ENCODE measurements at regions not wholly inside any gene's neighbourhood (a gene's known extent, or its start where the extent isn't known, plus 50 kb on each side); places are given as distances from the start of the nearest gene placed in this dataset.
A peak's percentile ranks its signal among the peaks of the same experiment; 100 is the strongest.

DNA sequence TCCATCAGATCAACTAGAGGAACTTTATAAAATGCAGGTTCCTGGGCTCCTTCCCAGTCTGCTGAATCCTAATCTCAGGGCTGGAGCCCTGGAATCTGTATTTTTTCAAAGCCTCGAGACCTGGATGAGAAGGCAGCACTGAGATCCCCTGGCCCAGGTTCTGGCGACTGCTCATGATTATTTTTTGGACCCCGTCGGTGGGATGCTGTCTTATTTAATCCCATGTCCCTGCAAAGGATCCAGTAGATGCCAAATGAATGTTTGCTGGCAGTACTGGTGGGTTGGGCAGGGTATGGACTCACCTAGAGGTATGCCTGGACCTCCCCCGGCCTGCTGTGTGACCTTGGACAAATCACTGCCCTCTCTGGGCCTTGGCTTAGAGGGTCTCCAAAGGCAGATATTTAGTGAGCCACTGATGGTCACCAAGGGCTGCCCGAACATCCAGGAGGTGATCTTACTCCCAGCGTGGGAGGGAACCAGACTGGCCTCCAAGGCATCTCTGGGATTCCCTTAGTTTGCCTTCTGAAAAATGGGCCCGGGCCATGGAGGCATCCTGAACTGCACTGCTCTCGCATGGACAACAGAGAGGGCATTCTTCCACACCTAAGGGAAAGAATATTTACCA, 91.6 kb upstream of the RUNX3 start:
- Histone ChIP-seq H3K9me3 (ENCODE audit: control insufficient read depth, insufficient read depth, low read length) (no peaks in the 10 kb centered on the region), H3K27ac (ENCODE audit: low read depth, low read length) (peak overlapping the region; percentile 99), H3K36me3 (ENCODE audit: control insufficient read depth, low read length) (no peaks in the 10 kb centered on the region), H3K79me2 (ENCODE audit: control insufficient read depth, low read length) (no peaks in the 10 kb centered on the region), H3K9me2 (replicated peaks; ENCODE audit: control insufficient read depth, low read length) (no peaks in the 10 kb centered on the region), H3K4me1 (ENCODE audit: control insufficient read depth, low read length) (peaks cover 92% of the 10 kb centered on the region), H3K27me3 (ENCODE audit: control insufficient read depth, low read length) (no peaks in the 10 kb centered on the region), H3K4me2 (ENCODE audit: low read length) (peak overlapping the region; percentile 96), H4K20me1 (ENCODE audit: control insufficient read depth, insufficient read depth, low read depth, low read length) (no peaks in the 10 kb centered on the region), H3K4me3 (ENCODE audit: low read length) (peak overlapping the region; percentile 72), H3F3A (ENCODE audit: control insufficient read depth, insufficient read depth) (peaks cover 25% of the 10 kb centered on the region)
- no peak for TF ChIP-seq EZH2phosphoT487 (IDR thresholded peaks at IDR 0.05; ENCODE audit: borderline replicate concordance, low read length)
- TF ChIP-seq, protein P1, sequence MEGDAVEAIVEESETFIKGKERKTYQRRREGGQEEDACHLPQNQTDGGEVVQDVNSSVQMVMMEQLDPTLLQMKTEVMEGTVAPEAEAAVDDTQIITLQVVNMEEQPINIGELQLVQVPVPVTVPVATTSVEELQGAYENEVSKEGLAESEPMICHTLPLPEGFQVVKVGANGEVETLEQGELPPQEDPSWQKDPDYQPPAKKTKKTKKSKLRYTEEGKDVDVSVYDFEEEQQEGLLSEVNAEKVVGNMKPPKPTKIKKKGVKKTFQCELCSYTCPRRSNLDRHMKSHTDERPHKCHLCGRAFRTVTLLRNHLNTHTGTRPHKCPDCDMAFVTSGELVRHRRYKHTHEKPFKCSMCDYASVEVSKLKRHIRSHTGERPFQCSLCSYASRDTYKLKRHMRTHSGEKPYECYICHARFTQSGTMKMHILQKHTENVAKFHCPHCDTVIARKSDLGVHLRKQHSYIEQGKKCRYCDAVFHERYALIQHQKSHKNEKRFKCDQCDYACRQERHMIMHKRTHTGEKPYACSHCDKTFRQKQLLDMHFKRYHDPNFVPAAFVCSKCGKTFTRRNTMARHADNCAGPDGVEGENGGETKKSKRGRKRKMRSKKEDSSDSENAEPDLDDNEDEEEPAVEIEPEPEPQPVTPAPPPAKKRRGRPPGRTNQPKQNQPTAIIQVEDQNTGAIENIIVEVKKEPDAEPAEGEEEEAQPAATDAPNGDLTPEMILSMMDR (IDR thresholded peaks at IDR 0.05; ENCODE audit: low read depth, low read length, poor library complexity, severe bottlenecking) = no peak

DNA sequence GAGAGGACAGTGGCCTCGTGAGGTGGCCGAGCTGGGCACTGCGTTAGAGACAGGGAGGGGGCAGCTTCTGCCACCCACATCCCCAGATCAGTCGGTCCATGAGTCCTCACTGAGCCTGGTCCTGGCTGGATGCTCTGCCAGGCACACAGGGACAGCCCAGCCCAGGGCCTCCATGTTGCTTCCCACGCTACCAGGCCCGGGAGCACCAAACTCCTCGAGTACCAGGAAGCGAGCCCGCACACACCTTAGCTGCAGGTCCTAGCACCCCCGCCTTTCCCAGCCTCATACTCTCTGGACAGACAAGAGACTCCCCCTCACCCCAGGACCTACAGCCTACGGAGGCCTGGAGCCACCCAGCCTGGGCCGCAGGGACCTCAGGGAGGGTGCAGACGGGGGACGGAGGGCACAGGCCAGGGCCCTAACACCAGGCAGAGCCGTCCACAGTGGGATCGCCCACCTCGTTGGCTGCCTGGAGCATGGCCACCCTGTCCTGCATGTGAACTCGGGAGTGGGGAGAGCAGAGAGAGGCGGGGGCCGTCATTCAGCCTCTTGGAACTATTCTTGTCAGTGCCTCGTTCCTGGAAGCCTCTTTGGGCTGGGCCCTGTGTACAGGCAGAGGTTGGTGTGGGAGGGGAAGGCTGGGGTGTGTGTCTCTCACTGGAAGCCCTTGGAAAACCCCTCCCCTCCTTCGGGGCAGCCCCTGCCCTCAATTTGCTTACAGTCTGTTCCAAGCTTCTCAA, 90.9 kb upstream of the RUNX3 start:
- no peaks in the 10 kb centered on the region for H3K79me2 ChIP-seq (ENCODE audit: control insufficient read depth, low read length)
- peak overlapping the region; percentile 99 for H3K27ac ChIP-seq (ENCODE audit: low read depth, low read length)
- H3K4me1 ChIP-seq (ENCODE audit: control insufficient read depth, low read length) = peaks cover 86% of the 10 kb centered on the region

DNA sequence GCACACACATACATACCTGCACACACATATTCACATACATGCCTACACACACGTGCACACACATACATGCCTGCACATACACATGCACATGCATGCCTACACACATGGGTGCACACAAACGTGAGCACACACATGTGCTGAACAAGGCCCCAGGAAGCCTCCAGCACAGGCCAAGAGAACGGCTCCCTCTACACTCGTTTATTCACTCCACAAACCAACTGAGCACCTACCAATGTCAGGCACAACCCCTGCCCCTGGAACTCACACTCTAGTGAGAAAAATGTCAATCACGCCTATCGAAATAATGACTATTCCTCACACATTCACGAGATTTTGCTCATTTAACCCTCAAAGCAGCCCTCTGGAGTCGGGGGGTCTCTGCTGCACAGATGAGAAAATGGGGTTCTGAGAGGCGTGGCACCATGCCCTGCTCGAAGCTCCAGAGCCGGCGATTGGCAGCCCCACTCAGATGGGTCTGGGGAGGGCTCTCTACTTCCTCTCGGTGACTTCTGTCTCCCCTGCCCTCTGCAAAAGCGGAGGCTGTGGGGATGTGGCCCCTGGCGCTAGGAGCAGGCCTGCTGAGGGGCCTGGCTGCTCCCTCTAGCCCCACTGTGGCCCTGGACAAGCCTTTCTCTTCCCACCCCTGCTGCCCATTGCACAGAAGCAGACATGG, 90.2 kb upstream of the RUNX3 start:
- peaks cover 79% of the 10 kb centered on the region for H3K4me1 ChIP-seq (ENCODE audit: control insufficient read depth, low read length)

More for the DNA sequence above, 90.9 kb upstream of the RUNX3 start:
- no peak for TF ChIP-seq EZH2phosphoT487 (IDR thresholded peaks at IDR 0.05; ENCODE audit: borderline replicate concordance, low read length)
- TF ChIP-seq, protein P1 (IDR thresholded peaks at IDR 0.05; ENCODE audit: low read depth, low read length, poor library complexity, severe bottlenecking) = no peak
- Histone ChIP-seq H3F3A (ENCODE audit: control insufficient read depth, insufficient read depth) (peaks cover 25% of the 10 kb centered on the region), H3K36me3 (ENCODE audit: control insufficient read depth, low read length) (no peaks in the 10 kb centered on the region), H3K27me3 (ENCODE audit: control insufficient read depth, low read length) (no peaks in the 10 kb centered on the region), H4K20me1 (ENCODE audit: control insufficient read depth, insufficient read depth, low read depth, low read length) (no peaks in the 10 kb centered on the region), H3K4me3 (ENCODE audit: low read length) (peak overlapping the region; percentile 72), H3K4me2 (ENCODE audit: low read length) (peak overlapping the region; percentile 96), H3K9me3 (ENCODE audit: control insufficient read depth, insufficient read depth, low read length) (no peaks in the 10 kb centered on the region), H3K9me2 (replicated peaks; ENCODE audit: control insufficient read depth, low read length) (no peaks in the 10 kb centered on the region)

More for the DNA sequence above, 90.2 kb upstream of the RUNX3 start:
- Histone ChIP-seq H3K27me3 (ENCODE audit: control insufficient read depth, low read length) (no peaks in the 10 kb centered on the region), H3K79me2 (ENCODE audit: control insufficient read depth, low read length) (no peaks in the 10 kb centered on the region), H3K9me3 (ENCODE audit: control insufficient read depth, insufficient read depth, low read length) (no peaks in the 10 kb centered on the region), H3K27ac (ENCODE audit: low read depth, low read length) (peak overlapping the region; percentile 99), H4K20me1 (ENCODE audit: control insufficient read depth, insufficient read depth, low read depth, low read length) (no peaks in the 10 kb centered on the region), H3F3A (ENCODE audit: control insufficient read depth, insufficient read depth) (peaks cover 25% of the 10 kb centered on the region), H3K9me2 (replicated peaks; ENCODE audit: control insufficient read depth, low read length) (no peaks in the 10 kb centered on the region), H3K4me2 (ENCODE audit: low read length) (peak overlapping the region; percentile 96), H3K36me3 (ENCODE audit: control insufficient read depth, low read length) (no peaks in the 10 kb centered on the region), H3K4me3 (ENCODE audit: low read length) (peak overlapping the region; percentile 58)
- TF ChIP-seq EZH2phosphoT487 (IDR thresholded peaks at IDR 0.05; ENCODE audit: borderline replicate concordance, low read length) = no peak
- TF ChIP-seq, protein P1 (IDR thresholded peaks at IDR 0.05; ENCODE audit: low read depth, low read length, poor library complexity, severe bottlenecking) = no peak

All from DOHH2 (cell line).